ENCODE measurements at regions not wholly inside any gene's neighbourhood (a gene's known extent, or its start where the extent isn't known, plus 50 kb on each side); places are given as distances from the start of the nearest gene placed in this dataset.

DNA sequence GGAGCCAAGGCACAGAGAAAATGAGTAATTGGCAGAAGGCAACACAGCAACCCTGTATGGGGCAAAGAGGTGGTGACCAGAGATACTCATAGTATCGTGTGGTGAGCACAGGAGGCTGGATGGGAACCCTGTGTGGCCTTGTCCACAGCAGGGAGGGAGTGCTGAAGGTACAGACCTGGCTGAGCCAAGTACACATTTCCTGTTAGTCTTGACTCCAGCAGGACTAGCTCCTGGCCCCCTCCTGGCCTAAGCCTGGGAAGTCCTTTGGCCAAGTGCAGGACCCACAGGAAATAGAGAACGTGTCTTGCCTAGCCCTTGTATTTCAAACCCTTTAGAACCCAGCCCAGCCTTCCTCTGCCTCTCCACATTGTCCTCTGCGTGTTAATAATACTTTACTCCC lies 289.8 kb upstream of the PWP1 start:
- CTCF ChIA-PET (ENCODE audit: low intra/inter-chr PET ratio, low total read pairs), result no interaction called here
- FAIRE-seq, result no peak
- TF ChIP-seq, protein P1, sequence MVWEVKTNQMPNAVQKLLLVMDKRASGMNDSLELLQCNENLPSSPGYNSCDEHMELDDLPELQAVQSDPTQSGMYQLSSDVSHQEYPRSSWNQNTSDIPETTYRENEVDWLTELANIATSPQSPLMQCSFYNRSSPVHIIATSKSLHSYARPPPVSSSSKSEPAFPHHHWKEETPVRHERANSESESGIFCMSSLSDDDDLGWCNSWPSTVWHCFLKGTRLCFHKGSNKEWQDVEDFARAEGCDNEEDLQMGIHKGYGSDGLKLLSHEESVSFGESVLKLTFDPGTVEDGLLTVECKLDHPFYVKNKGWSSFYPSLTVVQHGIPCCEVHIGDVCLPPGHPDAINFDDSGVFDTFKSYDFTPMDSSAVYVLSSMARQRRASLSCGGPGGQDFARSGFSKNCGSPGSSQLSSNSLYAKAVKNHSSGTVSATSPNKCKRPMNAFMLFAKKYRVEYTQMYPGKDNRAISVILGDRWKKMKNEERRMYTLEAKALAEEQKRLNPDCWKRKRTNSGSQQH (CRISPR knock-in tag; IDR thresholded peaks at IDR 0.05; ENCODE audit: low read depth), result no peak
- TF ChIP-seq ZNF883 (CRISPR knock-in tag; IDR thresholded peaks at IDR 0.05; ENCODE audit: not compliant biosample characterization) (no peak), SNAI1 (CRISPR knock-in tag; IDR thresholded peaks at IDR 0.05; ENCODE audit: borderline replicate concordance) (no peak), SETDB1 (CRISPR knock-in tag; IDR thresholded peaks at IDR 0.05; ENCODE audit: borderline replicate concordance) (no peak), ZHX2 (IDR thresholded peaks at IDR 0.05; ENCODE audit: low read depth) (no peak), ZHX2 (CRISPR knock-in tag; IDR thresholded peaks at IDR 0.05; ENCODE audit: borderline replicate concordance) (no peak), USF2 (IDR thresholded peaks at IDR 0.05; ENCODE audit: low read depth, low read length) (no peak), USF2 (CRISPR knock-in tag; IDR thresholded peaks at IDR 0.05; ENCODE audit: borderline replicate concordance) (no peak)

More for the DNA sequence above, 289.8 kb upstream of the PWP1 start:
- Histone ChIP-seq H3K4me3 (replicated peaks in 1 of 3; ENCODE audit: insufficient read depth in 1 of 3, low read depth in 2 of 3, low read length in 3 of 3) (no peak overlapping the region), H3K4me2 (ENCODE audit: low read depth, low read length) (no peak overlapping the region), H3K9ac (ENCODE audit: insufficient read depth, low read depth, low read length) (no peak overlapping the region), H3K36me3 (replicated peaks in 1 of 2; ENCODE audit: control insufficient read depth in 1 of 2, insufficient read depth in 2 of 2, low read length in 2 of 2) (no peaks in the 10 kb centered on the region), H3K9me3 (ENCODE audit: low read length) (no peaks in the 10 kb centered on the region), H2AFZ (ENCODE audit: low read length) (no peak overlapping the region), H3K79me2 (ENCODE audit: insufficient read depth, low read length) (no peaks in the 10 kb centered on the region), H3K4me1 (ENCODE audit: insufficient read depth, low read length) (peaks cover 32% of the 10 kb centered on the region), H3K27ac (ENCODE audit: extremely low read length, insufficient read depth, low read length) (no peak overlapping the region), H3K27me3 (ENCODE audit: control insufficient read depth in 1 of 2, insufficient read depth in 2 of 2, low read length in 2 of 2) (no peaks in the 10 kb centered on the region), H4K20me1 (ENCODE audit: insufficient read depth, low read length) (no peaks in the 10 kb centered on the region)
- ATAC-seq (peak; percentile 74), DNase-seq (ENCODE audit: low spot score) (no peak)
- no TSS peak for BruUV-seq (replicated peaks)
- intact Hi-C loops (cut with micrococcal nuclease; ENCODE audit: unreplicated experiment) (no loop called here), in situ Hi-C loops (cut with HindIII; ENCODE audit: extremely low pct_ligation_motif_present, low pct_unique_long_range_greater_than_20kb) (no loop called here)
- WGBS (ENCODE audit: low lambda C conversion rate), result 14% methylated on average over 3 of the region's 3 CpGs
- POLR2A ChIA-PET, result interaction anchor here (1.4 kb wide), 1 partner anchor 21 kb away, joined by 3 read pairs; no protein-coding TSS in a partner anchor
